ENCODE measurements at regions not wholly inside any gene's neighbourhood (a gene's known extent, or its start where the extent isn't known, plus 50 kb on each side); places are given as distances from the start of the nearest gene placed in this dataset.

GRCh38 chr9:675697-676370 is 165.7 kb upstream of the DMRT1 start:
- DNase-seq: no peak

GRCh38 chr9:676780-677438 is 164.6 kb upstream of the DMRT1 start:
- DNase-seq: no peak

- no peak for DNase-seq
Observed at GRCh38 chr9:677461-678097, 163.9 kb upstream of the DMRT1 start.

- DNase-seq: no peak
Observed at GRCh38 chr9:678897-679296, 162.6 kb upstream of the DMRT1 start.

- DNase-seq: no peak
Observed at GRCh38 chr9:679462-679861, 162.0 kb upstream of the DMRT1 start.

- no peak for DNase-seq
Observed at GRCh38 chr9:680106-680505, 161.4 kb upstream of the DMRT1 start.

GRCh38 chr9:682633-683508 is 158.6 kb upstream of the DMRT1 start:
- DNase-seq: no peak

GRCh38 chr9:683509-684021 is 157.9 kb upstream of the DMRT1 start:
- no peak for DNase-seq

GRCh38 chr9:684054-684890 is 157.2 kb upstream of the DMRT1 start:
- DNase-seq: no peak

- no peak for DNase-seq
Observed at GRCh38 chr9:684941-685340, 156.6 kb upstream of the DMRT1 start.

- no peak for DNase-seq
Observed at GRCh38 chr9:686321-686813, 155.1 kb upstream of the DMRT1 start.

- DNase-seq: no peak
Observed at GRCh38 chr9:687034-687785, 154.3 kb upstream of the DMRT1 start.

- no peak for DNase-seq
Observed at GRCh38 chr9:687994-688393, 153.5 kb upstream of the DMRT1 start.

GRCh38 chr9:690517-691111 is 150.9 kb upstream of the DMRT1 start:
- no peak for DNase-seq

GRCh38 chr9:691825-692400 is 149.6 kb upstream of the DMRT1 start:
- DNase-seq: no peak

GRCh38 chr9:692636-693129 is 148.8 kb upstream of the DMRT1 start:
- DNase-seq: no peak

- peak; percentile 86 for DNase-seq
Observed at GRCh38 chr9:693201-694091, 148.1 kb upstream of the DMRT1 start.

- DNase-seq: no peak
Observed at GRCh38 chr9:694092-694402, 147.4 kb upstream of the DMRT1 start.
